Cardiac muscle cell (in vitro differentiated cells and primary cell): ENCODE measurements at regions not wholly inside any gene's neighbourhood (a gene's known extent, or its start where the extent isn't known, plus 50 kb on each side); places are given as distances from the start of the nearest gene placed in this dataset.

Experiments
- DNase-seq, 2 donors: peaks; one replicate each; pipeline versions ENCODE4 v3.0.0 to v3.0.0-alpha.2; 2010 to 2017; ENCODE audit warnings: low read depth in 1 of 2, low spot score in 1 of 2
- H3K27ac ChIP-seq: fragments of 200-600 bp; sonication (generic); 2 replicates; pipeline ENCODE4 v1.5.1; 2016
- H3K27me3 ChIP-seq: fragments of 200-600 bp; sonication (generic); 2 replicates; pipeline ENCODE4 v1.6.0; 2016; ENCODE audit warnings: control low read depth
- H3K36me3 ChIP-seq: fragments of 200-600 bp; sonication (generic); 2 replicates; pipeline ENCODE4 v1.5.1; 2016; ENCODE audit warnings: control low read depth
- H3K4me1 ChIP-seq: fragments of 200-600 bp; sonication (generic); 2 replicates; pipeline ENCODE4 v1.8.1; 2017; ENCODE audit warnings: low read depth, mild to moderate bottlenecking, mixed run types
- H3K4me3 ChIP-seq: fragments of 200-600 bp; sonication (generic); 2 replicates; pipeline ENCODE4 v1.5.1; 2016; ENCODE audit warnings: mild to moderate bottlenecking
- H3K9me3 ChIP-seq: fragments of 200-600 bp; sonication (generic); 2 replicates; pipeline ENCODE4 v1.5.1; 2017; ENCODE audit warnings: low read depth, mild to moderate bottlenecking, control low read depth
- CTCF ChIP-seq: IDR thresholded peaks from 2 replicates; pipeline ENCODE4 v1.5.1; 2012; ENCODE audit warnings: low read depth, mild to moderate bottlenecking, low read length

GRCh38 chr11:106467501-106467900, 390.0 kb downstream of the AASDHPPT start:
- peaks cover 34% of the 10 kb centered on the region for H3K4me1 ChIP-seq
- no peak for DNase-seq
- no peaks in the 10 kb centered on the region for H3K9me3 ChIP-seq
- no peaks in the 10 kb centered on the region for H3K36me3 ChIP-seq
- no peak overlapping the region for H3K27ac ChIP-seq
- H3K4me3 ChIP-seq: no peak overlapping the region
- no peak for TF ChIP-seq CTCF
- H3K27me3 ChIP-seq: no peaks in the 10 kb centered on the region

- Histone ChIP-seq H3K27ac (no peak overlapping the region), H3K4me3 (no peak overlapping the region), H3K27me3 (no peaks in the 10 kb centered on the region), H3K4me1 (peaks cover 34% of the 10 kb centered on the region), H3K9me3 (no peaks in the 10 kb centered on the region), H3K36me3 (no peaks in the 10 kb centered on the region)
- no peak for TF ChIP-seq CTCF
- DNase-seq: peak in 1 of 2 donors; percentile 81
Observed at GRCh38 chr11:106468086-106468485, 390.6 kb downstream of the AASDHPPT start.

- Histone ChIP-seq H3K4me3 (no peak overlapping the region), H3K27ac (no peak overlapping the region), H3K27me3 (no peaks in the 10 kb centered on the region), H3K4me1 (peaks cover 34% of the 10 kb centered on the region), H3K9me3 (no peaks in the 10 kb centered on the region), H3K36me3 (no peaks in the 10 kb centered on the region)
- peak in 1 of 2 donors; percentile 27 for DNase-seq
- TF ChIP-seq CTCF: no peak
Observed at GRCh38 chr11:106468531-106468930, 391.1 kb downstream of the AASDHPPT start.

GRCh38 chr11:106470230-106470629, 392.8 kb downstream of the AASDHPPT start:
- Histone ChIP-seq H3K4me3 (no peak overlapping the region), H3K27me3 (no peaks in the 10 kb centered on the region), H3K36me3 (no peaks in the 10 kb centered on the region), H3K4me1 (peaks cover 34% of the 10 kb centered on the region), H3K9me3 (no peaks in the 10 kb centered on the region), H3K27ac (no peak overlapping the region)
- no peak for DNase-seq
- no peak for TF ChIP-seq CTCF

GRCh38 chr11:106471276-106471675, 393.8 kb downstream of the AASDHPPT start:
- Histone ChIP-seq H3K4me3 (no peak overlapping the region), H3K4me1 (peaks cover 34% of the 10 kb centered on the region), H3K27ac (no peak overlapping the region), H3K9me3 (no peaks in the 10 kb centered on the region), H3K36me3 (no peaks in the 10 kb centered on the region), H3K27me3 (no peaks in the 10 kb centered on the region)
- peak in 1 of 2 donors; percentile 78 for DNase-seq
- no peak for TF ChIP-seq CTCF
